Kidney epithelial cell (primary cell): ENCODE measurements at regions not wholly inside any gene's neighbourhood (a gene's known extent, or its start where the extent isn't known, plus 50 kb on each side); places are given as distances from the start of the nearest gene placed in this dataset.

ENCODE experiments used
- DNase-seq: peaks from one replicate; pipeline ENCODE4 v3.0.0-alpha.2; 2010; ENCODE audit warnings: low read depth
- H3K27me3 ChIP-seq: 2 replicates; pipeline ENCODE4 v1.6.0; 2011; ENCODE audit warnings: low read length; ENCODE audit not compliant: control insufficient read depth, insufficient read depth
- H3K36me3 ChIP-seq: 2 replicates; pipeline ENCODE4 v1.5.1; 2011; ENCODE audit warnings: low read length; ENCODE audit not compliant: control insufficient read depth, insufficient read depth
- H3K4me3 ChIP-seq: 2 replicates; pipeline ENCODE4 v1.5.1; 2011; ENCODE audit warnings: low read depth, mild to moderate bottlenecking, control low read depth, low read length
- TF ChIP-seq, protein P1 (sequence below): IDR thresholded peaks from 2 replicates; pipeline ENCODE4 v1.5.1; 2011; ENCODE audit warnings: mild to moderate bottlenecking, moderate library complexity, low read length, control low read depth, inconsistent platforms; ENCODE audit not compliant: insufficient read depth, poor library complexity, severe bottlenecking

DNA sequence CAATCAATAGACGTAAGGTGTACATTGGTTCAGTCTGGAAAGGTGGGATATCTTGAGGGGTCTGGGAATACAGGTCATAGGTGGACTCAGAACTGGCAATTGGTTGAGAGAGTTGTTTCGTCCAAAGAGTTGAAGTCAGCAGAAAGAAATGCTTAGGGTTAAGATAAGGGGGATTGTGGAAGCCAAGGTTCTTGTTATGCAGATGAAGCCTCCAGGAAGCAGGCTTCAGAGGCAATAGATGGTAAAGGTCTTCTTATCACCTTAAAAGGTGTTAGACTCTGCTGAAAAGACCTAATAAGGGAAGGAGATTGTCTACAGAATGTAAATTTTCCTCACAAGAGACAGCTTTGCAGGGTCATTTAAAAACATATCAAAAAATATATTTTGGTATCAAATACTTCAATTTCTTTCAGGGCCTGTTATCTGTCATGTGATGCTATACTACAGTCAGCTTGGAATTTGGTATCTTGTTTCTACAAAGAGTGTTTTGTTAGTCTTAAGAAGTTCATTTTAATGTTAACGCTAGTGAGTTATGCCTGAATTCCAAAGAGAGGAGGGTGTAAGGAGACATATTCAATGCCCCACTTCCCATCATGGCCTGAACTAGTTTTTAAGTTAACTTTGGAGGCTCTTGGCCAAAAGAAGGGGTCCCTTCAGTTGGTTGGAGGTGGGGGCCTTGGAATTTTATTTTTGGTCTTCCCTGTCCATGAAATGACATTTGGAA lies 378.2 kb upstream of the ROBO2 start:
- Histone ChIP-seq H3K4me3 (no peak overlapping the region), H3K36me3 (no peaks in the 10 kb centered on the region), H3K27me3 (no peaks in the 10 kb centered on the region)
- TF ChIP-seq, protein P1, sequence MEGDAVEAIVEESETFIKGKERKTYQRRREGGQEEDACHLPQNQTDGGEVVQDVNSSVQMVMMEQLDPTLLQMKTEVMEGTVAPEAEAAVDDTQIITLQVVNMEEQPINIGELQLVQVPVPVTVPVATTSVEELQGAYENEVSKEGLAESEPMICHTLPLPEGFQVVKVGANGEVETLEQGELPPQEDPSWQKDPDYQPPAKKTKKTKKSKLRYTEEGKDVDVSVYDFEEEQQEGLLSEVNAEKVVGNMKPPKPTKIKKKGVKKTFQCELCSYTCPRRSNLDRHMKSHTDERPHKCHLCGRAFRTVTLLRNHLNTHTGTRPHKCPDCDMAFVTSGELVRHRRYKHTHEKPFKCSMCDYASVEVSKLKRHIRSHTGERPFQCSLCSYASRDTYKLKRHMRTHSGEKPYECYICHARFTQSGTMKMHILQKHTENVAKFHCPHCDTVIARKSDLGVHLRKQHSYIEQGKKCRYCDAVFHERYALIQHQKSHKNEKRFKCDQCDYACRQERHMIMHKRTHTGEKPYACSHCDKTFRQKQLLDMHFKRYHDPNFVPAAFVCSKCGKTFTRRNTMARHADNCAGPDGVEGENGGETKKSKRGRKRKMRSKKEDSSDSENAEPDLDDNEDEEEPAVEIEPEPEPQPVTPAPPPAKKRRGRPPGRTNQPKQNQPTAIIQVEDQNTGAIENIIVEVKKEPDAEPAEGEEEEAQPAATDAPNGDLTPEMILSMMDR, result no peak
- no peak for DNase-seq

DNA sequence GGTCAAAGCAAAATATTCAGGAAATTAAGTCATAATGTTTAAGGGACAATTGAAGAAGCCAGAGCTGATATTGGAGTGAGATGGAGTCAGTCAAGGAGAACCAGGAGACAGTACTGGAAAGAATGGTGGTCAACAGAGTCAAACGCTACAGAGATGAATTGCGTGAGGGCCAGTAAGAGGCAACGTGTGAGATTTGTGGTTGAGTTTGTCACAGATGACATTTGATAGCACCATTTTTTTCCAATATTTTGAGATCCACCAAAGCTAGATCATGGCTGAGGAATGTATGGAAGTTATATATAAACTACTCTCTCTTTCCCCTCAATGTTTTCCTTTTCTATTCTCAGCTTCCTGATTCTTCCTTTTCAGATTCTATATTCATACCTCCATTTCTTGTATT lies 375.1 kb upstream of the ROBO2 start:
- no peak for DNase-seq
- H3K36me3 ChIP-seq, result no peaks in the 10 kb centered on the region
- H3K4me3 ChIP-seq, result no peak overlapping the region
- TF ChIP-seq, protein P1, result no peak
- no peaks in the 10 kb centered on the region for H3K27me3 ChIP-seq

DNA sequence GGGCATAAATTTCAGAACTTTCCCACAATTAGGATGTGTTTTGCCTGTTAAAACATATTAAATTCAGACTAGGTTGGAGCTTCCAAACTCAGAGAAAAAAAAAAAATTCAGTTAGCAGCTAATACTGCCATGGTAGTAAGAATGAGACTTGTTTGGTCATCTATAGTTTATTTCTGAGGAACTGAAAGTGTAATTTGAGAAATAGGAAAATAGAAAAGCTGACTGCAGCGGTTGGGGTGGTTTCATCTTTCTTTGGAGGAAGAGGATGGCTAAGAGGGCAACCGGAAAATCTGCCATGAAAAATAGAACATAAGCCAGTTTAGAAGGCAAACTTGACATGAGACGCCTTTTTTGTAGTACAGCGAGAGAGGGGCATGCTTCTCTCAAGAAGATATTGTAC lies 371.2 kb upstream of the ROBO2 start:
- TF ChIP-seq, protein P1, result no peak
- DNase-seq, result no peak

DNA sequence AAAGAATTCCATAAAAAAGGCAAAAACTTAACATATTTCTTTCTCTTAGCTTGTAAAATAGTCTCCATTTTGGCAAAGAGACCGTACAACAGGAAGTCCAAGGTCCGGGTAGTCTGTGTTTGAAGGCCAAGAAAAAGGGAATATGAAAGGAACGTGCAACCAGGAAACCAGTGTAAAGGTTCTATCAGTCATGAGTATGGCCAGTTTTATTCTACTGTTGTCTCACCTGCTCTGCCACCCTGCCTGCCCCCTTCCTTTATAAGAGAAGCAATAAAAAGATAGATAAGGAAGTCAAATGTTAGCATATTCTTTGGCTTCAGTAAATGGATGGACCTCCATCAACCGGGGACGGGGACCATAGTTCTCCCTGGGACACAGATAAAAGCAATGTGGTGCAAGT lies 370.6 kb upstream of the ROBO2 start:
- Histone ChIP-seq H3K4me3 (no peak overlapping the region), H3K27me3 (no peaks in the 10 kb centered on the region), H3K36me3 (no peaks in the 10 kb centered on the region)
- TF ChIP-seq, protein P1, result no peak
- no peak for DNase-seq

More for the DNA sequence above, 371.2 kb upstream of the ROBO2 start:
- Histone ChIP-seq H3K4me3 (no peak overlapping the region), H3K36me3 (no peaks in the 10 kb centered on the region), H3K27me3 (no peaks in the 10 kb centered on the region)

DNA sequence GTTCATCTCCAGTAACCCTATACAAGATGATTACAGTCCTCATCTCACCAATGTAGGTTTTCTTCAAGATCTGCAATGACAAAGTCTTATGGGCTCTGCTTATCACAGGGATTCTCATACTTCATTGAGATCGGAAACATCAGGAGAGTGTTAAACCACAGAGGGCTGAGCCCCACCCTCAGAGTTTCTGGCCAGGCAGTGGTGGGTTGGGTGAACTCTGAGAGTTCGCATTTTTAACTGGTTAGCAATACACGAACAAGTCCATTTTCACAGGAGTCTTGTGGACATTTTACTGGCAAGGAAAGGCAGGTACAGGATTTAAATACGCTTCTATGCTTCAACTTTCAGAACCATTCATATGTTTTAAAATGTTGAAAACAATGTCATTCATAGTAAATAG lies 366.7 kb upstream of the ROBO2 start:
- Histone ChIP-seq H3K36me3 (no peaks in the 10 kb centered on the region), H3K27me3 (no peaks in the 10 kb centered on the region), H3K4me3 (no peak overlapping the region)
- TF ChIP-seq, protein P1, result no peak
- DNase-seq, result no peak

DNA sequence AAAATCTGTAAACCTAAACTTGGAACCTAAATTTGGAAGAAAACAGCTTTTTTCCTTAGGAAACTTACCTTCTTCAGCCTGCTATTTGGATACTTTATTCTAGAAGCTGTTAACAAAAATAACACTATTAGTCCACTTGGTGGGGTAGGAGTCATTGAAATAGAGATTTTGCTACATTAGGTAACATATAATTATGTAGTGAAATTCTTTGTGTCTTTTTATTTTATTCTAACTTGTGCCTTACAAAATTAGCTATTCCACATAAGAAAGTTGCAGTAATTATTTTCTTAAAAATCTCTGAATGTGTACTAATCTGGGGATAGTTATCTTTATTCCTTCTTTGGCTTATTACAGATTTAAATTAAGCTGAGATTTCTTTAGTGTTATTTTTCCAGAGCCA lies 360.4 kb upstream of the ROBO2 start:
- H3K27me3 ChIP-seq, result no peaks in the 10 kb centered on the region
- TF ChIP-seq, protein P1, result no peak
- H3K4me3 ChIP-seq, result no peak overlapping the region
- DNase-seq, result no peak
- no peaks in the 10 kb centered on the region for H3K36me3 ChIP-seq
